HCT116 (cell line): ENCODE measurements at regions not wholly inside any gene's neighbourhood (a gene's known extent, or its start where the extent isn't known, plus 50 kb on each side); places are given as distances from the start of the nearest gene placed in this dataset.

ENCODE experiments used
- ATAC-seq: fragments of 200-7000 bp; cut with Tn5 transposase; 2 replicates; pipeline ENCODE4 v1.9.1; 2020; ENCODE audit warnings: mild to moderate bottlenecking, moderate library complexity
- BruUV-seq: library from RNA; stranded (reverse); fragments of 400-500 nt; replicated peaks from 2 replicates; lab custom pipeline; 2021; lab: Mats Ljungman, UMichigan
- CTCF ChIA-PET: fragments of 300-600 bp; sonication (Branson Sonifier 250); formaldehyde crosslinking; loops from one replicate; lab custom pipeline; 2021; ENCODE audit warnings: antibody characterized with exemption; lab: Charles Lee
- POLR2A ChIA-PET: fragments of 300-600, 350-600 bp; sonication (Branson Sonifier 250); formaldehyde crosslinking; loops from one replicate; lab custom pipeline; 2021; ENCODE audit warnings: antibody characterized with exemption; lab: Charles Lee
- RAD21 ChIA-PET, 2 experiments: fragments of 300-600 bp; sonication (Branson Sonifier 250); formaldehyde crosslinking; loops; one replicate each; lab custom pipeline; 2023; ENCODE audit warnings: low total read pairs in 2 of 2; ENCODE audit not compliant: uncharacterized antibody in 2 of 2, unreplicated experiment in 2 of 2, low non-redundant PET in 1 of 2; lab: Charles Lee
- DNase-seq: peaks from one replicate; pipeline ENCODE4 v3.0.0-alpha.2; 2010; ENCODE audit warnings: low read depth, low spot score
- H2AFZ ChIP-seq: fragments of 200-600 bp; shearing (Covaris generic), sonication (generic); 2 replicates; pipeline ENCODE4 v1.6.1; 2017; ENCODE audit warnings: low read depth, mixed run types, mixed read lengths, antibody characterized with exemption, low read length; ENCODE audit not compliant: poor library complexity, severe bottlenecking
- H3K27ac ChIP-seq: 2 replicates; pipeline ENCODE4 v1.5.1; 2012; ENCODE audit warnings: low read depth, low read length
- H3K27me3 ChIP-seq: fragments of 200-600 bp; sonication (generic); 2 replicates; pipeline ENCODE4 v1.6.1; 2016; ENCODE audit warnings: mixed run types, low read length, mixed read lengths; ENCODE audit not compliant: insufficient read depth
- H3K36me3 ChIP-seq, 2 experiments: fragments of 200-500 bp in 1 of 2; fragments of 200-600 bp in 1 of 2; sonication (Bioruptor generic) in 1 of 2; sonication (generic) in 1 of 2; 2 replicates each; pipeline versions ENCODE4 v1.5.1 to v1.6.1; 2014 to 2016; ENCODE audit warnings: low read length in 2 of 2, inconsistent platforms in 1 of 2, mixed read lengths in 1 of 2, mixed run types in 1 of 2; ENCODE audit not compliant: insufficient read depth in 2 of 2, control insufficient read depth in 1 of 2
- H3K4me1 ChIP-seq, 2 experiments: fragments of 200-600 bp in 1 of 2; sonication (generic) in 1 of 2; 2 replicates each; pipeline versions ENCODE4 v1.5.1 to v1.6.1; 2012 to 2017; ENCODE audit warnings: low read length in 2 of 2, inconsistent platforms in 1 of 2, mild to moderate bottlenecking in 1 of 2, mixed read lengths in 1 of 2, mixed run types in 1 of 2, moderate library complexity in 1 of 2; ENCODE audit not compliant: insufficient read depth in 2 of 2, control insufficient read depth in 1 of 2
- H3K4me2 ChIP-seq: fragments of 200-600 bp; sonication (generic); 2 replicates; pipeline ENCODE4 v1.6.1; 2017; ENCODE audit warnings: mixed run types, low read length, mixed read lengths
- H3K4me3 ChIP-seq, 2 experiments: fragments of 200-600 bp in 1 of 2; sonication (generic) in 1 of 2; replicated peaks in 1 of 2; 2 replicates each; pipeline ENCODE4 v1.5.1; 2011 to 2016; ENCODE audit warnings: low read length in 2 of 2, control low read depth in 1 of 2, low read depth in 1 of 2, mild to moderate bottlenecking in 1 of 2, mixed read lengths in 1 of 2, mixed run types in 1 of 2
- H3K79me2 ChIP-seq: fragments of 200-600 bp; sonication (generic); 2 replicates; pipeline ENCODE4 v1.6.1; 2017; ENCODE audit warnings: mild to moderate bottlenecking, mixed run types, low read length, moderate library complexity, mixed read lengths; ENCODE audit not compliant: insufficient read depth
- H3K9ac ChIP-seq: fragments of 200-600 bp; sonication (generic); 2 replicates; pipeline ENCODE4 v1.6.1; 2016; ENCODE audit warnings: low read length, mixed read lengths
- H3K9me2 ChIP-seq: fragments of 200-600 bp; sonication (generic), shearing (Covaris generic); 2 replicates; pipeline ENCODE4 v1.6.1; 2017; ENCODE audit warnings: mixed run types, mild to moderate bottlenecking, moderate library complexity; ENCODE audit not compliant: insufficient read depth
- H3K9me3 ChIP-seq, 2 experiments: fragments of 200-500 bp in 1 of 2; fragments of 200-600 bp in 1 of 2; sonication (Bioruptor generic) in 1 of 2; sonication (generic) in 1 of 2; 2 replicates each; pipeline ENCODE4 v1.6.1; 2014 to 2017; ENCODE audit warnings: low read length in 2 of 2, mixed read lengths in 2 of 2, inconsistent platforms in 1 of 2, low read depth in 1 of 2, mild to moderate bottlenecking in 1 of 2, mixed run types in 1 of 2, moderate library complexity in 1 of 2; ENCODE audit not compliant: control insufficient read depth in 1 of 2, insufficient read depth in 1 of 2
- H4K20me1 ChIP-seq: fragments of 200-600 bp; sonication (generic), shearing (Covaris generic); 2 replicates; pipeline ENCODE4 v1.6.1; 2017; ENCODE audit warnings: mixed run types, mild to moderate bottlenecking, moderate library complexity; ENCODE audit not compliant: insufficient read depth
- CBX3 ChIP-seq: IDR thresholded peaks from 2 replicates; pipeline ENCODE4 v1.6.1; 2012; ENCODE audit warnings: low read depth
- CEBPB ChIP-seq: IDR thresholded peaks from 2 replicates; pipeline ENCODE4 v1.6.1; 2012; ENCODE audit warnings: low read depth
- EZH2 ChIP-seq: fragments of 200-600 bp; sonication (generic); IDR thresholded peaks from 2 replicates; pipeline ENCODE4 v1.6.1; 2017; ENCODE audit warnings: antibody characterized with exemption, mixed run types
- POLR2A ChIP-seq: IDR thresholded peaks from 2 replicates; pipeline ENCODE4 v1.7.0; 2011; ENCODE audit warnings: borderline replicate concordance; ENCODE audit not compliant: insufficient read depth, insufficient read length; ENCODE audit errors: extremely low read depth
- POLR2AphosphoS5 ChIP-seq: IDR thresholded peaks from 2 replicates; pipeline ENCODE4 v1.6.1; 2011; ENCODE audit warnings: mild to moderate bottlenecking, low read depth, low read length, moderate library complexity
- REST ChIP-seq: IDR thresholded peaks from 2 replicates; pipeline ENCODE4 v1.6.1; 2012; ENCODE audit warnings: low read depth
- YY1 ChIP-seq: IDR thresholded peaks from 2 replicates; pipeline ENCODE4 v1.6.1; 2011; ENCODE audit warnings: low read length, low read depth, moderate library complexity, mild to moderate bottlenecking; ENCODE audit not compliant: insufficient replicate concordance; ENCODE audit errors: extremely low read depth
- ZFX ChIP-seq: fragments of 450-650 bp; IDR thresholded peaks from 2 replicates; pipeline ENCODE4 v1.6.1; 2017
- intact Hi-C: fragments of 100-400 bp; cut with micrococcal nuclease; formaldehyde crosslinking; loops from 2 replicates; pipeline ENCODE4 v1.10.0; 2022
- TF ChIP-seq, protein P1 (sequence below): IDR thresholded peaks from 2 replicates; pipeline ENCODE4 v1.6.1; 2011; ENCODE audit warnings: mild to moderate bottlenecking, low read length, moderate library complexity; ENCODE audit not compliant: insufficient replicate concordance; ENCODE audit errors: extremely low read depth
- TF ChIP-seq, protein P2 (sequence below): IDR thresholded peaks from 2 replicates; pipeline ENCODE4 v1.6.1; 2012

- TF ChIP-seq EZH2 (no peak), REST (no peak), ZFX (no peak), CEBPB (no peak), CBX3 (no peak), YY1 (no peak), POLR2AphosphoS5 (no peak), POLR2A (no peak)
- TF ChIP-seq, protein P1, sequence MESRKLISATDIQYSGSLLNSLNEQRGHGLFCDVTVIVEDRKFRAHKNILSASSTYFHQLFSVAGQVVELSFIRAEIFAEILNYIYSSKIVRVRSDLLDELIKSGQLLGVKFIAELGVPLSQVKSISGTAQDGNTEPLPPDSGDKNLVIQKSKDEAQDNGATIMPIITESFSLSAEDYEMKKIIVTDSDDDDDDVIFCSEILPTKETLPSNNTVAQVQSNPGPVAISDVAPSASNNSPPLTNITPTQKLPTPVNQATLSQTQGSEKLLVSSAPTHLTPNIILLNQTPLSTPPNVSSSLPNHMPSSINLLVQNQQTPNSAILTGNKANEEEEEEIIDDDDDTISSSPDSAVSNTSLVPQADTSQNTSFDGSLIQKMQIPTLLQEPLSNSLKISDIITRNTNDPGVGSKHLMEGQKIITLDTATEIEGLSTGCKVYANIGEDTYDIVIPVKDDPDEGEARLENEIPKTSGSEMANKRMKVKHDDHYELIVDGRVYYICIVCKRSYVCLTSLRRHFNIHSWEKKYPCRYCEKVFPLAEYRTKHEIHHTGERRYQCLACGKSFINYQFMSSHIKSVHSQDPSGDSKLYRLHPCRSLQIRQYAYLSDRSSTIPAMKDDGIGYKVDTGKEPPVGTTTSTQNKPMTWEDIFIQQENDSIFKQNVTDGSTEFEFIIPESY, result no peak
- TF ChIP-seq, protein P2, sequence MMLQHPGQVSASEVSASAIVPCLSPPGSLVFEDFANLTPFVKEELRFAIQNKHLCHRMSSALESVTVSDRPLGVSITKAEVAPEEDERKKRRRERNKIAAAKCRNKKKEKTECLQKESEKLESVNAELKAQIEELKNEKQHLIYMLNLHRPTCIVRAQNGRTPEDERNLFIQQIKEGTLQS, result no peak
- Histone ChIP-seq H2AFZ (no peak overlapping the region), H3K27ac (no peak overlapping the region), H3K79me2 (no peaks in the 10 kb centered on the region), H3K27me3 (peaks cover 18% of the 10 kb centered on the region), H3K4me2 (no peak overlapping the region), H3K4me1 (no peaks in the 10 kb centered on the region), H3K9me3 (no peaks in the 10 kb centered on the region), H3K36me3 (no peaks in the 10 kb centered on the region), H3K9ac (no peak overlapping the region), H4K20me1 (no peaks in the 10 kb centered on the region), H3K4me3 (no peak overlapping the region), H3K9me2 (no peaks in the 10 kb centered on the region)
- ChIA-PET CTCF (no interaction called here), RAD21 (no interaction called here), POLR2A (no interaction called here)
- DNase-seq, result no peak
- ATAC-seq, result no peak
- BruUV-seq, result no TSS peak
- intact Hi-C loops, result no loop called here
These were observed 406.4 kb upstream of the CLINT1 start for GRCh38 chr5:158265346-158265745.
